Liver (tissue), 7 donors: ENCODE measurements at regions not wholly inside any gene's neighbourhood (a gene's known extent, or its start where the extent isn't known, plus 50 kb on each side); places are given as distances from the start of the nearest gene placed in this dataset.

Experiments used
- DNase-seq: peaks from one replicate; pipeline ENCODE4 v3.0.0-alpha.2; 2017; ENCODE audit warnings: low spot score
- H3K27ac ChIP-seq, 2 donors: one replicate each; pipeline ENCODE4 v1.7.0; 2013; ENCODE audit warnings: inconsistent platforms in 2 of 2, low read length in 2 of 2, control low read depth in 1 of 2, low read depth in 1 of 2, mild to moderate bottlenecking in 1 of 2
- H3K27me3 ChIP-seq, 4 donors: one replicate each; pipeline versions ENCODE4 v1.6.1 to v1.7.0; 2013; ENCODE audit warnings: low read length in 3 of 4, inconsistent platforms in 1 of 4, mild to moderate bottlenecking in 1 of 4, moderate library complexity in 1 of 4; ENCODE audit not compliant: control insufficient read depth in 4 of 4, insufficient read depth in 4 of 4
- H3K36me3 ChIP-seq, 4 donors: one replicate each; pipeline versions ENCODE4 v1.6.1 to v1.7.0; 2013; ENCODE audit warnings: low read length in 3 of 4, mild to moderate bottlenecking in 3 of 4, low read depth in 1 of 4, moderate library complexity in 1 of 4; ENCODE audit not compliant: control insufficient read depth in 4 of 4, insufficient read depth in 3 of 4
- H3K4me1 ChIP-seq, 4 donors: one replicate each; pipeline versions ENCODE4 v1.6.1 to v1.7.0; 2013; ENCODE audit warnings: low read length in 3 of 4, mild to moderate bottlenecking in 3 of 4, moderate library complexity in 1 of 4; ENCODE audit not compliant: control insufficient read depth in 4 of 4, insufficient read depth in 4 of 4
- H3K4me3 ChIP-seq, 3 donors: one replicate each; pipeline versions ENCODE4 v1.6.1 to v1.7.0; 2013; ENCODE audit warnings: low read length in 3 of 3, control low read depth in 1 of 3, low read depth in 1 of 3, mild to moderate bottlenecking in 1 of 3
- H3K9ac ChIP-seq, 2 donors: one replicate each; pipeline ENCODE4 v1.7.0; 2013; ENCODE audit warnings: low read length in 2 of 2, mild to moderate bottlenecking in 2 of 2, moderate library complexity in 2 of 2, control low read depth in 1 of 2, low read depth in 1 of 2
- H3K9me3 ChIP-seq, 4 donors: one replicate each; pipeline versions ENCODE4 v1.6.1 to v1.7.0; 2013; ENCODE audit warnings: low read length in 3 of 4; ENCODE audit not compliant: control insufficient read depth in 4 of 4
- ATF3 ChIP-seq: IDR thresholded peaks from 2 replicates; pipeline ENCODE4 v1.6.1; 2016; ENCODE audit warnings: antibody characterized with exemption
- EGR1 ChIP-seq, 2 donors: IDR thresholded peaks; 2 replicates each; pipeline ENCODE4 v1.6.1; 2016 to 2018; ENCODE audit warnings: antibody characterized with exemption in 2 of 2, low read depth in 2 of 2
- FOXA1 ChIP-seq: IDR thresholded peaks from 2 replicates; pipeline ENCODE4 v1.6.1; 2016; ENCODE audit warnings: antibody characterized with exemption
- FOXA2 ChIP-seq: IDR thresholded peaks from 2 replicates; pipeline ENCODE4 v1.6.1; 2016; ENCODE audit warnings: antibody characterized with exemption
- GABPA ChIP-seq, 2 donors: IDR thresholded peaks in 1 of 2; conservative IDR thresholded peaks in 1 of 2; 2 replicates each; pipeline ENCODE4 v1.6.1; 2016; ENCODE audit warnings: antibody characterized with exemption in 2 of 2, mild to moderate bottlenecking in 1 of 2, moderate library complexity in 1 of 2
- HNF4A ChIP-seq, 2 donors: conservative IDR thresholded peaks; 2 replicates each; pipeline ENCODE4 v1.6.1; 2016; ENCODE audit warnings: antibody characterized with exemption in 2 of 2, mild to moderate bottlenecking in 2 of 2
- HNF4G ChIP-seq: IDR thresholded peaks from 2 replicates; pipeline ENCODE4 v1.6.1; 2016; ENCODE audit warnings: antibody characterized with exemption
- JUND ChIP-seq, 2 donors: IDR thresholded peaks; 2 replicates each; pipeline ENCODE4 v1.6.1; 2016; ENCODE audit warnings: antibody characterized with exemption in 2 of 2
- NR2F2 ChIP-seq: IDR thresholded peaks from 2 replicates; pipeline ENCODE4 v1.6.1; 2016; ENCODE audit warnings: antibody characterized with exemption
- RAD21 ChIP-seq, 2 donors: IDR thresholded peaks; 2 replicates each; pipeline ENCODE4 v1.6.1; 2016; ENCODE audit warnings: antibody characterized with exemption in 2 of 2, mild to moderate bottlenecking in 2 of 2
- REST ChIP-seq: IDR thresholded peaks from 2 replicates; pipeline ENCODE4 v1.6.1; 2016; ENCODE audit warnings: antibody characterized with exemption, mild to moderate bottlenecking
- RXRA ChIP-seq, 2 donors: IDR thresholded peaks; 2 replicates each; pipeline ENCODE4 v1.6.1; 2017 to 2018; ENCODE audit warnings: antibody characterized with exemption in 2 of 2, mild to moderate bottlenecking in 1 of 2
- SP1 ChIP-seq: IDR thresholded peaks from 2 replicates; pipeline ENCODE4 v1.6.1; 2018; ENCODE audit warnings: antibody characterized with exemption, mild to moderate bottlenecking
- TAF1 ChIP-seq: conservative IDR thresholded peaks from 2 replicates; pipeline ENCODE4 v1.6.1; 2016; ENCODE audit warnings: antibody characterized with exemption, mild to moderate bottlenecking
- YY1 ChIP-seq: IDR thresholded peaks from 2 replicates; pipeline ENCODE4 v1.6.1; 2016; ENCODE audit warnings: antibody characterized with exemption, mild to moderate bottlenecking
- WGBS: extraction: QIAGEN DNeasy Blood & Tissue Kit; methylation state at CpG from one replicate; pipeline ENCODE4 v1.1.7; 2013; 5-methylcytosine and 5-hydroxymethylcytosine counted together
- TF ChIP-seq, protein P1 (sequence below): IDR thresholded peaks from 2 replicates; pipeline ENCODE4 v1.6.1; 2016; ENCODE audit warnings: antibody characterized with exemption
- TF ChIP-seq, protein P2 (sequence below): IDR thresholded peaks from 2 replicates; pipeline ENCODE4 v1.6.1; 2016; ENCODE audit warnings: antibody characterized with exemption
- donor health status: healthy.
- donor health status: healthy.
- donor health status: healthy.
- donor health status: healthy.

DNA sequence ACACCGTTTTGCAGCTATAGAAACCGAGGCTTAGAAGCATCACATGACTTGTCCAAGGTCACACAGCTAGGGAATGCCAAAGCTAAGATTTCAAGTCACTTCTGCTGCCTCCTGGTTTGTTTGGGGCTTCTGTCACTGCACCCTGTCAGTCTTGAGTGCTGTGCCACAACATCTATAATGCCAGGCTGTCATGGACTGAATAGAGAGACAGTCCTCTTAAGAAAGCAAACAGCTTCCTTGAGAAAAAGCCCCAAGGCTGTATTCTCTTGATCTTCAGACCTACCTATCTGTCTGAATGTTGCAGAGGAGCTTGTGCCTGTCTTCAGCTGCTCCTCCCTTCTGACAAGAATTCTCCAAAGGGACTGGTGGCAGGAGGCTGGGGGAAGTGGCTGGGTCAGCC lies 81.6 kb downstream of the OLFM4 start:
- no peak for DNase-seq
- H3K9me3 ChIP-seq: no peaks in the 10 kb centered on the region
- no peaks in the 10 kb centered on the region for H3K4me1 ChIP-seq
- no peak overlapping the region for H3K4me3 ChIP-seq
- H3K9ac ChIP-seq: no peak overlapping the region
- WGBS: 56% methylated on average over 2 of the region's 2 CpGs
- no peaks in the 10 kb centered on the region for H3K36me3 ChIP-seq
- H3K27ac ChIP-seq: no peak overlapping the region
- TF ChIP-seq, protein P1, sequence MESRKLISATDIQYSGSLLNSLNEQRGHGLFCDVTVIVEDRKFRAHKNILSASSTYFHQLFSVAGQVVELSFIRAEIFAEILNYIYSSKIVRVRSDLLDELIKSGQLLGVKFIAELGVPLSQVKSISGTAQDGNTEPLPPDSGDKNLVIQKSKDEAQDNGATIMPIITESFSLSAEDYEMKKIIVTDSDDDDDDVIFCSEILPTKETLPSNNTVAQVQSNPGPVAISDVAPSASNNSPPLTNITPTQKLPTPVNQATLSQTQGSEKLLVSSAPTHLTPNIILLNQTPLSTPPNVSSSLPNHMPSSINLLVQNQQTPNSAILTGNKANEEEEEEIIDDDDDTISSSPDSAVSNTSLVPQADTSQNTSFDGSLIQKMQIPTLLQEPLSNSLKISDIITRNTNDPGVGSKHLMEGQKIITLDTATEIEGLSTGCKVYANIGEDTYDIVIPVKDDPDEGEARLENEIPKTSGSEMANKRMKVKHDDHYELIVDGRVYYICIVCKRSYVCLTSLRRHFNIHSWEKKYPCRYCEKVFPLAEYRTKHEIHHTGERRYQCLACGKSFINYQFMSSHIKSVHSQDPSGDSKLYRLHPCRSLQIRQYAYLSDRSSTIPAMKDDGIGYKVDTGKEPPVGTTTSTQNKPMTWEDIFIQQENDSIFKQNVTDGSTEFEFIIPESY: no peak
- TF ChIP-seq RXRA (IDR thresholded peaks at IDR 0.05) (no peak), TAF1 (no peak), FOXA1 (no peak), REST (no peak), YY1 (no peak), HNF4A (conservative IDR thresholded peaks at IDR 0.05) (no peak), ATF3 (no peak), GABPA (IDR thresholded peaks at IDR 0.05 in 1 of 2, conservative IDR thresholded peaks at IDR 0.05 in 1 of 2) (no peak), HNF4G (no peak), EGR1 (IDR thresholded peaks at IDR 0.05; ENCODE audit: low read depth in 2 of 2) (no peak), FOXA2 (no peak), RAD21 (IDR thresholded peaks at IDR 0.05) (no peak), JUND (IDR thresholded peaks at IDR 0.05) (no peak), SP1 (no peak), NR2F2 (no peak)
- TF ChIP-seq, protein P2, sequence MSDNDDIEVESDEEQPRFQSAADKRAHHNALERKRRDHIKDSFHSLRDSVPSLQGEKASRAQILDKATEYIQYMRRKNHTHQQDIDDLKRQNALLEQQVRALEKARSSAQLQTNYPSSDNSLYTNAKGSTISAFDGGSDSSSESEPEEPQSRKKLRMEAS: no peak
- H3K27me3 ChIP-seq: no peaks in the 10 kb centered on the region

DNA sequence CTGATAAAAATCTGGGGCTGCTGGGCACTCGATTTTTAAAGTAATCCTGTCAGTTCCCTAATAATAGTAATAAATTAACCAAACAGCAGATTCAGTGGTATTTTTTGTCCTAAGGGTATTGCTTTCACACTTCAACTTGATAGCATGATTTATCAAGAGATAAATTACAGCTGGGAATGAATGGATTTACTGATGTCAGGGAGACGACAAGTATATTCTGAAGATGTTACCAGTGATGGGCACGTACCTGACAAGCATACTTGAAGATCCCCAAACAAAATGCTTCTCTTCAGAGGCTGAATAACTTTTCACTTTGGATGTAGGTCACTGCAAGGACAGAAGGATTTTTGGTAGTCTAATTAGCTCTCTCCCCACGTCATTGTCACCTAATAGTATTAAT lies 82.0 kb downstream of the OLFM4 start:
- H3K4me1 ChIP-seq: no peaks in the 10 kb centered on the region
- H3K27ac ChIP-seq: no peak overlapping the region
- H3K27me3 ChIP-seq: no peaks in the 10 kb centered on the region
- no peaks in the 10 kb centered on the region for H3K36me3 ChIP-seq
- TF ChIP-seq, protein P1: no peak
- TF ChIP-seq EGR1 (IDR thresholded peaks at IDR 0.05; ENCODE audit: low read depth in 2 of 2) (no peak), TAF1 (no peak)
- no peaks in the 10 kb centered on the region for H3K9me3 ChIP-seq
- H3K4me3 ChIP-seq: no peak overlapping the region
- no peak for DNase-seq
- 49% methylated on average over 4 of the region's 4 CpGs for WGBS
- no peak overlapping the region for H3K9ac ChIP-seq
